ENCODE measurements at regions not wholly inside any gene's neighbourhood (a gene's known extent, or its start where the extent isn't known, plus 50 kb on each side); places are given as distances from the start of the nearest gene placed in this dataset.

DNA sequence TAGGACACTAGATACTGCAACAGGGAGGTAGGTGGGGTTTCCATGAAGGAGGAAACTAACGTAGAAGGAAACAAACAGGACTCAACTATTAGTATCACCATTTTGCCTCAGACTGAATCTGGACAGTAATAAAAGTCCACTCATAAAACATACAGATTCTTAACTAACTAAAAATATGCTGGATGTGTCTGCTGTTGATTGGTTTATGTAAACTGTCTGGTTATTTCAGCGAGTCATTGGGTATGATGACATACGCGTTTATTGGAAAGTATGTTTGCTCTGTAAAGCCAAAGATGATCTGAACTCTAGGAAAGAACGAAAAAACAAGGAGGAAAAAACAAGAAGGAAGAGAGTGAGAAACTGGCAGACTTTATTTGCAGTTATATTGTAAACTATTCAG is 1816.1 kb upstream of the LRRTM1 start:
- no peak overlapping the region for H3K27ac ChIP-seq (ENCODE audit: low read length)

DNA sequence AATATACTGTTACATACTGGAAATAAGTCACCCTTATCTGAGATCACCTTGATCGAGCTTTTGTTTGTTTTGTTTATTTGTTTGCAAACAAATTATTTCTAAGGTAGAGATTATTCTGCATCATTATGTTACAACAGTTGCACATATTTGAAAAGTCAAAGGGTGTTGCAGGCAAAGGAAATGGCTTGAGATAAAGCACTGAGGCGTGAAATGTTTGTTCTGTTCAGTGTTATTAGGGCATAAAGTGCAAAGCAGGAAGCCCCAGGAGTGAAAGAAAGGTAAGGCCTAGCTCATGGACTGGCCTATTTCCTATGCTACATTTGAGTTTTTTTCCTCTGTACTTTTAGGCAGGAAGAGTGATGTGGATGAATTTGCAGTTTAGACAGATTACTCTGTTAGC is 1815.6 kb upstream of the LRRTM1 start:
- Histone ChIP-seq H3K27ac (ENCODE audit: low read length) (no peak overlapping the region), H3K9ac (ENCODE audit: low read length in 2 of 2) (no peak overlapping the region), H3K27me3 (ENCODE audit: control insufficient read depth in 1 of 2, insufficient read depth in 2 of 2, low read length in 2 of 2) (no peaks in the 10 kb centered on the region), H3K9me3 (ENCODE audit: control insufficient read depth in 2 of 2, low read length in 2 of 2) (no peaks in the 10 kb centered on the region), H3K36me3 (ENCODE audit: control insufficient read depth in 2 of 2, insufficient read depth in 2 of 2, low read length in 2 of 2) (no peaks in the 10 kb centered on the region), H3K4me1 (ENCODE audit: control insufficient read depth, insufficient read depth, low read length) (no peaks in the 10 kb centered on the region), H3K4me3 (ENCODE audit: low read length in 2 of 2) (no peak overlapping the region)

More for the DNA sequence above, 1816.1 kb upstream of the LRRTM1 start:
- Histone ChIP-seq H3K27me3 (ENCODE audit: control insufficient read depth in 1 of 2, insufficient read depth in 2 of 2, low read length in 2 of 2) (no peaks in the 10 kb centered on the region), H3K4me3 (ENCODE audit: low read length in 2 of 2) (no peak overlapping the region), H3K9ac (ENCODE audit: low read length in 2 of 2) (no peak overlapping the region), H3K9me3 (ENCODE audit: control insufficient read depth in 2 of 2, low read length in 2 of 2) (no peaks in the 10 kb centered on the region), H3K4me1 (ENCODE audit: control insufficient read depth, insufficient read depth, low read length) (no peaks in the 10 kb centered on the region), H3K36me3 (ENCODE audit: control insufficient read depth in 2 of 2, insufficient read depth in 2 of 2, low read length in 2 of 2) (no peaks in the 10 kb centered on the region)

DNA sequence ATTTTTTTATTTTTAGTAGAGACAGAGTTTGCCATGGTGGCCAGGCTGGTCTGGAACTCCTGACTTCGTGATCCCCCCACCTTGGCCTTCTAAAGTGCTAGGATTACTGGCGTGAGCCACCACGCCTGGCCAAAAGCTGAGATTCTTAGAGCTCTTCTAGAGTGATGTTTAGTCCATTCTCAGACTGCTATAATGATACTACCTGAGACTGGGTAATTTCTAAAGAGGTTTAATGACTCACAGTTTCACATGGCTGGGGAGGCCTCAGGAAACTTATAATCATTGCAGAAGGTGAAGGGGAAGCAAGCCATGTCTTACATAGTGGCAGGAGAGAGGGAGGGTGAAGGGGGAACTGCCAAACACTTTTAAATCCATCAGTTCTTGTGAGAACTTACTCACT is 1804.9 kb upstream of the LRRTM1 start:
- H3K9ac ChIP-seq (ENCODE audit: low read length in 2 of 2) = no peak overlapping the region
- no peaks in the 10 kb centered on the region for H3K4me1 ChIP-seq (ENCODE audit: control insufficient read depth, insufficient read depth, low read length)
- no peak overlapping the region for H3K4me3 ChIP-seq (ENCODE audit: low read length in 2 of 2)
- peaks cover 0 to 10% of the 10 kb centered on the region in 2 donors for H3K9me3 ChIP-seq (ENCODE audit: control insufficient read depth in 2 of 2, low read length in 2 of 2)
- no peaks in the 10 kb centered on the region for H3K27me3 ChIP-seq (ENCODE audit: control insufficient read depth in 1 of 2, insufficient read depth in 2 of 2, low read length in 2 of 2)
- H3K36me3 ChIP-seq (ENCODE audit: control insufficient read depth in 2 of 2, insufficient read depth in 2 of 2, low read length in 2 of 2) = no peaks in the 10 kb centered on the region
- H3K27ac ChIP-seq (ENCODE audit: low read length) = no peak overlapping the region

DNA sequence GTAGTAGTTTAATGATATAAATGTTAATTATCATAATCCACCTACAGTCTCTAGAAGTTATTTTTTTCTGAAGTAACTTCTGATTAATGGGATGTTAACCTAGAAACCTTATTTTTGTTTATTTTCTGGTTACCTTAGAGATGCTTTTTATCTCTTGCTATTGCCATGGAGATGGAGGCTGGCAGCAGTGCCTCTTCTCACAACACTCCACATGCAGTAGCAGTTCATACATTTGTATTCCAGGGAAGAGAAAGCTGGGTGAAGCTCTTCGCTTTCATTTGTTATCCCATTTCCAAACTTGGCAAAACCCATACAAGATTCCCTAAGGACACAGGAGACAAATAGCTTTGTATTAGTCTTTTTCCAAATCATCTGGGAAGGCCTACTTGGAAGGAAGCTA is 1794.1 kb upstream of the LRRTM1 start:
- Histone ChIP-seq H3K36me3 (ENCODE audit: control insufficient read depth in 2 of 2, insufficient read depth in 2 of 2, low read length in 2 of 2) (no peaks in the 10 kb centered on the region), H3K4me1 (ENCODE audit: control insufficient read depth, insufficient read depth, low read length) (no peaks in the 10 kb centered on the region), H3K9me3 (ENCODE audit: control insufficient read depth in 2 of 2, low read length in 2 of 2) (no peaks in the 10 kb centered on the region), H3K27ac (ENCODE audit: low read length) (no peak overlapping the region), H3K9ac (ENCODE audit: low read length in 2 of 2) (no peak overlapping the region), H3K4me3 (ENCODE audit: low read length in 2 of 2) (no peak overlapping the region), H3K27me3 (ENCODE audit: control insufficient read depth in 1 of 2, insufficient read depth in 2 of 2, low read length in 2 of 2) (no peaks in the 10 kb centered on the region)

DNA sequence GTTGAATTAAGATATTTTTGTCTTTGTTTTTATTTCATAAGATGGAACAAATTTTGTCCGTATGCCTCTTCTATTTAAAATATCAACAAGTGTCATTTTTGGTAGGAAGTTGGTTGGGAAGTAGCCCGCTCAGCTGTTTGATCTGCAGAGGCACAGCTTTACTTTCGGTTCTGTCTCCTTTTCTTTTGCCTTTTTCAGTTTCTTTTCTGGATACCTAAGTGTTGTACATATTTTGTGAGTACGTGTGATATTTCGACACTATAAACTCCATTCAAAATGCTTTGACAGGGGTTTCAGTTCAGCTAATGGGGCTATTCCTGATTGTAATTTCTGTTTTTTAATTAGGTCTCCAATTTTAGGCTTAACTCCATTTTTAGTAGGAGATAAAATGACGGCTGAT is 1785.0 kb upstream of the LRRTM1 start:
- no peak overlapping the region for H3K4me3 ChIP-seq (ENCODE audit: low read length in 2 of 2)
- H3K27ac ChIP-seq (ENCODE audit: low read length) = no peak overlapping the region
- no peaks in the 10 kb centered on the region for H3K27me3 ChIP-seq (ENCODE audit: control insufficient read depth in 1 of 2, insufficient read depth in 2 of 2, low read length in 2 of 2)
- H3K9me3 ChIP-seq (ENCODE audit: control insufficient read depth in 2 of 2, low read length in 2 of 2) = no peaks in the 10 kb centered on the region
- H3K9ac ChIP-seq (ENCODE audit: low read length in 2 of 2) = no peak overlapping the region
- no peaks in the 10 kb centered on the region for H3K4me1 ChIP-seq (ENCODE audit: control insufficient read depth, insufficient read depth, low read length)
- H3K36me3 ChIP-seq (ENCODE audit: control insufficient read depth in 2 of 2, insufficient read depth in 2 of 2, low read length in 2 of 2) = no peaks in the 10 kb centered on the region

DNA sequence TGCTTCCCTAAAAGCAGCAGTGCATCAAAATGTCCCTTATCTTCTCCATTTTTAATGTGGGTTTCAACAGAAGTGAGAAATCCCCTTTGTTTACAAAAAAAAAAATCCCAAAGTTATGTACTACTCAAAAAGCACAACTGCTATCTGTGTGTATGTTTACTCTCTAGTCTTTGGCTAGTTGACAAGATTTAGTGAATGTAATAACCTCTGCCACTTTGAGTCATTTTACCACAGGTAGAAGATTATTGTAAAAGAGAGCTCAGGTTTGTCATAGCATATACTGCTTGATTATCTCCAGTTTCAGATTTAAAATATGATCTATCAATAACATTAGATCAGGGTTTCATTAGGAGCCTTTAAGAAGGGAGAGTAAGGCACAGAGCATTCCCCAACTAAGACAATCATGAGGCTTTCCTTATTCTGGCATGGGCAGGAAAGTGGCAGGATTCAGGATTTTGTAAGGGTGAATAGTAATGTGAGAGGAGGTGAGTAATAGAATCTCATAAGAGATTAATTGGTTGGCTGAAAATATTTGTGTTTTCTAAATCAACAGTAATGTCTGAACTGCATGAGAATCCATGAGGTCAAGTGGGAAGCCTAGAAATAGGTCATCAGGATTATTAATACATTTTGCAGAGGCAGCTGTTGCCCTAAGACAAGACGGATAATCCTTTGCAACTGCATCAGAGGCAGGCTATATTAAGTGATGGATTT is 1780.3 kb upstream of the LRRTM1 start:
- Histone ChIP-seq H3K27me3 (ENCODE audit: control insufficient read depth in 1 of 2, insufficient read depth in 2 of 2, low read length in 2 of 2) (no peaks in the 10 kb centered on the region), H3K36me3 (ENCODE audit: control insufficient read depth in 2 of 2, insufficient read depth in 2 of 2, low read length in 2 of 2) (no peaks in the 10 kb centered on the region), H3K9ac (ENCODE audit: low read length in 2 of 2) (no peak overlapping the region), H3K9me3 (ENCODE audit: control insufficient read depth in 2 of 2, low read length in 2 of 2) (no peaks in the 10 kb centered on the region), H3K27ac (ENCODE audit: low read length) (no peak overlapping the region), H3K4me1 (ENCODE audit: control insufficient read depth, insufficient read depth, low read length) (no peaks in the 10 kb centered on the region), H3K4me3 (ENCODE audit: low read length in 2 of 2) (no peak overlapping the region)

DNA sequence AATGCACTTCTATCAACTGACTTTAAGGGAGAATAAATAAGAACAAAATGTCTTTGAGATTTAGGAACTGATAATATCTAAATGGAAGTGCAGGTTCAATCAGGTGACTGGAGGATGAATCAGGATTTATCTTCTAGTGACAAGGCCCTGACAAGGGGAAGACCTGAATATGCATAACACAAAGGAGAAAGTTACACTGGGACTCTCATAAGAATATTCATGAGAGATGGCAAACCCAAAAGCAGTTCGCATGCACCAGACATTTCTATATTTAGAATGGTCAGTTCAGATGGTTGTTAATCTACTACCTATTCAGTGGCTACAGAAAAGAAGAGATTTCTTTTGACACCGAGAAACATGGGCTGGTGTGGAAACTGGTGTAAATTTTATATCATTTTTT is 1771.3 kb upstream of the LRRTM1 start:
- Histone ChIP-seq H3K27ac (ENCODE audit: low read length) (no peak overlapping the region), H3K4me1 (ENCODE audit: control insufficient read depth, insufficient read depth, low read length) (no peaks in the 10 kb centered on the region), H3K9me3 (ENCODE audit: control insufficient read depth in 2 of 2, low read length in 2 of 2) (no peaks in the 10 kb centered on the region), H3K27me3 (ENCODE audit: control insufficient read depth in 1 of 2, insufficient read depth in 2 of 2, low read length in 2 of 2) (no peaks in the 10 kb centered on the region), H3K36me3 (ENCODE audit: control insufficient read depth in 2 of 2, insufficient read depth in 2 of 2, low read length in 2 of 2) (no peaks in the 10 kb centered on the region), H3K9ac (ENCODE audit: low read length in 2 of 2) (no peak overlapping the region), H3K4me3 (ENCODE audit: low read length in 2 of 2) (no peak overlapping the region)

DNA sequence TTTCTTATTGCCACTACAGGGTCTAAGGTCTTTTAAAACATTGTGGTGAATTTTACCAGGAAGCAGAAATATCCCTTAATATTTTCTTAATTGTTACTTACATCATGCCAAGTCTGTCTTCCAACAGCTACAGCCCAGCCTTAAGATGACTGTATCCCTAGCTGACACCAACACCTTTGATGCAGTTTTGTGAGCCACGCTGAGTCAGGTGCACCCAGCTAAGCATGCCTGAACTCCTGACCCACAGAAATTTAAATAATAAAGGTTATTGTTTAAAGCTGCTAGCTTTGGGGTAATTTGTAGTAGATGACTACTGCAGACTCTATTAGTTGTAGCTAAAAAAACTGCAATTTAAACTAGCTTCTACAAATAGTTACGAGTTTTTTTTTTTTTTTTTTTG is 1757.9 kb upstream of the LRRTM1 start:
- H3K36me3 ChIP-seq (ENCODE audit: control insufficient read depth in 2 of 2, insufficient read depth in 2 of 2, low read length in 2 of 2) = no peaks in the 10 kb centered on the region

DNA sequence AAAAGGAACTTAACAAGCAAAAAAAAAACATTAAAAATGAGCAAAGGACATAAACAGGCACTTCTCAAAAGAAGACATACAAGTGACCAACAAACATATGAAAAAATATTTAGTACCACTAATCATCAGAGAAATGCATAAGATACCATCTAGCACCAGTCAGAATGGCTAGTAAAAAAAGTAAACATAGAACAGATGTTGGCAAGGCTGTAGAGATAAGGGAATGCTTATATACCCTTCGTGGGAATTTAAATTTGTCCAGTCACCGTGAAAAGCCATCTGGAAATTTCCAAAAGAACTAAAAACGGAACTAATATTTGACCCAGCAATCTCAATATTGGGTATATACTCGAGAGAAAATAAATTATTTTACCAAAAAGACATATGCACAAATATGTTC is 1751.3 kb upstream of the LRRTM1 start:
- Histone ChIP-seq H3K9ac (ENCODE audit: low read length in 2 of 2) (no peak overlapping the region), H3K27me3 (ENCODE audit: control insufficient read depth in 1 of 2, insufficient read depth in 2 of 2, low read length in 2 of 2) (no peaks in the 10 kb centered on the region), H3K4me3 (ENCODE audit: low read length in 2 of 2) (no peak overlapping the region), H3K4me1 (ENCODE audit: control insufficient read depth, insufficient read depth, low read length) (no peaks in the 10 kb centered on the region), H3K9me3 (ENCODE audit: control insufficient read depth in 2 of 2, low read length in 2 of 2) (no peaks in the 10 kb centered on the region), H3K27ac (ENCODE audit: low read length) (no peak overlapping the region), H3K36me3 (ENCODE audit: control insufficient read depth in 2 of 2, insufficient read depth in 2 of 2, low read length in 2 of 2) (no peaks in the 10 kb centered on the region)

More for the DNA sequence above, 1757.9 kb upstream of the LRRTM1 start:
- Histone ChIP-seq H3K9ac (ENCODE audit: low read length in 2 of 2) (no peak overlapping the region), H3K27ac (ENCODE audit: low read length) (no peak overlapping the region), H3K9me3 (ENCODE audit: control insufficient read depth in 2 of 2, low read length in 2 of 2) (no peaks in the 10 kb centered on the region), H3K4me1 (ENCODE audit: control insufficient read depth, insufficient read depth, low read length) (no peaks in the 10 kb centered on the region), H3K27me3 (ENCODE audit: control insufficient read depth in 1 of 2, insufficient read depth in 2 of 2, low read length in 2 of 2) (no peaks in the 10 kb centered on the region), H3K4me3 (ENCODE audit: low read length in 2 of 2) (no peak overlapping the region)

DNA sequence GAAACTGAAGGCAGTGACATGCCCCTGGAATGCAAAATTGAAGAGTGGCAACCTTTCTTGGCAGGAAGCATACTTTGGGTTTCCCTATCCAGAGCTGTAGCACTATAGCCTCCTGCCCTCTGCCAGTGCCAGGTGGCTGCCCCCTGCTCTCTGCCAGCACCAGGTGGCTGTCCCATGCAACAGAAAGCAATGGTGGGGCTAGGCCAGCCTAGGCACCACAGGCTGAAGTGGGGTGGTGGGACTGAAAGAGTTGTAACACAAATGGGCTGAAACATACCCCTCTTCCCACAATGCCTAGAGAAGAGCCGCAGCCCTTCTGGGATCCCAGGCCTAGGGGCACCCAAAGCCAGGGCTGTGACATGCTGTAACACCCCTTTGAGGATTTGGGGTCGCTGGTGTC is 1739.3 kb upstream of the LRRTM1 start:
- Histone ChIP-seq H3K4me3 (ENCODE audit: low read length in 2 of 2) (no peak overlapping the region), H3K4me1 (ENCODE audit: control insufficient read depth, insufficient read depth, low read length) (no peaks in the 10 kb centered on the region), H3K36me3 (ENCODE audit: control insufficient read depth in 2 of 2, insufficient read depth in 2 of 2, low read length in 2 of 2) (no peaks in the 10 kb centered on the region), H3K27me3 (ENCODE audit: control insufficient read depth in 1 of 2, insufficient read depth in 2 of 2, low read length in 2 of 2) (no peaks in the 10 kb centered on the region), H3K9ac (ENCODE audit: low read length in 2 of 2) (no peak overlapping the region), H3K9me3 (ENCODE audit: control insufficient read depth in 2 of 2, low read length in 2 of 2) (peaks cover 0 to 5% of the 10 kb centered on the region in 2 donors), H3K27ac (ENCODE audit: low read length) (no peak overlapping the region)

DNA sequence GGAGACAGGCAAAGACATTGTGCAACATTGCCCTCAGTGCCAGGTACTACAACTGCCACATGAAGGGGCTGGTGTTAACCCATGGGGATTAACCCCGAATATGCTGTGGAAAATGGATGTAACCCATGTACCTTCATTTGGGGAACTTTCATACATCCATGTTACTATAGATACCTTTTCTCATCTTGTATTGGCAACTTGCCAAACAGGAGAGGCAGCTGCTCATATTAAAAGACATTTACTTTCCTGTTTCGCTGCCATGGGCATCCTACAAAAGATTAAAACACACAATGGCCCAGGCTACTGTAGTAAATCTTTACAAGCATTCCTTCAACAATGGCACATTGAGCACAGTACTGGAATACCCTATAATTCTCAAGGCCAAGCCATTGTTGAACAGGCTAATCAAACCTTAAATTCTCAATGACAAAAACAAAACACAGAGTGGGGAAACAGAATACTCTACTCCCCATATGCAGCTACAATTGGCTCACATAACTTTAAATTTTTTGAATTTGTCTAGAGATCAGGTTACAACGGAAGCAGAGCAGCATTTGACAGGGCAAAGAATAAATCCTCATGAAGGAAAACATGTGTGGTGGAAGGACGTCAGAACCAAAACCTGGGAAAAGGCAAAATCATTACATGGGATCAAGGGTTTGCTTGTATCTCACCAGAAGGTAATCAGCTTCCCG is 1723.5 kb upstream of the LRRTM1 start:
- H3K9me3 ChIP-seq (ENCODE audit: control insufficient read depth in 2 of 2, low read length in 2 of 2) = no peaks in the 10 kb centered on the region
- H3K36me3 ChIP-seq (ENCODE audit: control insufficient read depth in 2 of 2, insufficient read depth in 2 of 2, low read length in 2 of 2) = no peaks in the 10 kb centered on the region
- no peaks in the 10 kb centered on the region for H3K4me1 ChIP-seq (ENCODE audit: control insufficient read depth, insufficient read depth, low read length)
- H3K27ac ChIP-seq (ENCODE audit: low read length) = no peak overlapping the region
- no peak overlapping the region for H3K4me3 ChIP-seq (ENCODE audit: low read length in 2 of 2)
- no peak overlapping the region for H3K9ac ChIP-seq (ENCODE audit: low read length in 2 of 2)
- H3K27me3 ChIP-seq (ENCODE audit: control insufficient read depth in 1 of 2, insufficient read depth in 2 of 2, low read length in 2 of 2) = no peaks in the 10 kb centered on the region

Data from stomach smooth muscle (tissue), 2 donors.